Loucy (cell line): ENCODE measurements at regions not wholly inside any gene's neighbourhood (a gene's known extent, or its start where the extent isn't known, plus 50 kb on each side); places are given as distances from the start of the nearest gene placed in this dataset.

Source experiments
- H2AFZ ChIP-seq: fragments of 200-600 bp; sonication (generic); 2 replicates; pipeline ENCODE4 v1.6.0; 2016; ENCODE audit warnings: antibody characterized with exemption, mild to moderate bottlenecking, low read length, moderate library complexity
- H3F3A ChIP-seq: fragments of 200-600 bp; 2 replicates; pipeline ENCODE4 v1.6.0; 2016; ENCODE audit warnings: antibody characterized with exemption, low read depth, mild to moderate bottlenecking
- H3K27me3 ChIP-seq: fragments of 200-600 bp; sonication (generic); 2 replicates; pipeline ENCODE4 v1.6.1; 2014; ENCODE audit warnings: low read length, mild to moderate bottlenecking; ENCODE audit not compliant: insufficient read depth, poor library complexity, severe bottlenecking
- H3K36me3 ChIP-seq: fragments of 200-600 bp; sonication (generic); 2 replicates; pipeline ENCODE4 v1.6.1; 2016; ENCODE audit warnings: low read length; ENCODE audit not compliant: insufficient read depth
- H3K4me1 ChIP-seq: fragments of 200-600 bp; sonication (generic); 2 replicates; pipeline ENCODE4 v1.5.1; 2014; ENCODE audit warnings: low read length, mild to moderate bottlenecking; ENCODE audit not compliant: insufficient read depth, poor library complexity, severe bottlenecking
- H3K4me2 ChIP-seq: fragments of 200-600 bp; sonication (generic); 2 replicates; pipeline ENCODE4 v1.6.0; 2014; ENCODE audit warnings: antibody characterized with exemption, low read length, low read depth, mild to moderate bottlenecking; ENCODE audit not compliant: poor library complexity, severe bottlenecking
- H3K4me3 ChIP-seq: fragments of 200-600 bp; sonication (generic); 2 replicates; pipeline ENCODE4 v1.5.1; 2014; ENCODE audit warnings: low read length, mild to moderate bottlenecking, mixed read lengths; ENCODE audit not compliant: poor library complexity, severe bottlenecking
- H3K79me2 ChIP-seq: fragments of 200-600 bp; sonication (generic); 2 replicates; pipeline ENCODE4 v1.6.1; 2014; ENCODE audit warnings: low read length; ENCODE audit not compliant: insufficient read depth
- H3K9ac ChIP-seq: fragments of 200-600 bp; sonication (generic); 2 replicates; pipeline ENCODE4 v1.6.0; 2014; ENCODE audit warnings: mild to moderate bottlenecking, low read depth, low read length, moderate library complexity; ENCODE audit not compliant: poor library complexity, severe bottlenecking
- H3K9me2 ChIP-seq: fragments of 200-600 bp; sonication (generic); replicated peaks from 2 replicates; pipeline ENCODE4 v1.6.1; 2016; ENCODE audit warnings: low read depth, low read length, mixed read lengths
- H3K9me3 ChIP-seq: fragments of 200-600 bp; sonication (generic); 2 replicates; pipeline ENCODE4 v1.6.1; 2014; ENCODE audit warnings: mild to moderate bottlenecking, antibody characterized with exemption, low read length, low read depth; ENCODE audit not compliant: insufficient read depth
- H4K20me1 ChIP-seq: fragments of 200-600 bp; sonication (generic); 2 replicates; pipeline ENCODE4 v1.6.0; 2014; ENCODE audit warnings: antibody characterized with exemption, low read length, mild to moderate bottlenecking; ENCODE audit not compliant: insufficient read depth, poor library complexity, severe bottlenecking
- EZH2phosphoT487 ChIP-seq: fragments of 200-600 bp; IDR thresholded peaks from 2 replicates; pipeline ENCODE4 v1.6.1; 2018; ENCODE audit warnings: antibody characterized with exemption, mild to moderate bottlenecking, moderate library complexity, borderline replicate concordance
- TF ChIP-seq, protein P1 (sequence below): fragments of 200-600 bp; sonication (generic); conservative IDR thresholded peaks from 2 replicates; pipeline ENCODE4 v1.5.1; 2014; ENCODE audit warnings: mild to moderate bottlenecking, antibody characterized with exemption, low read length

DNA sequence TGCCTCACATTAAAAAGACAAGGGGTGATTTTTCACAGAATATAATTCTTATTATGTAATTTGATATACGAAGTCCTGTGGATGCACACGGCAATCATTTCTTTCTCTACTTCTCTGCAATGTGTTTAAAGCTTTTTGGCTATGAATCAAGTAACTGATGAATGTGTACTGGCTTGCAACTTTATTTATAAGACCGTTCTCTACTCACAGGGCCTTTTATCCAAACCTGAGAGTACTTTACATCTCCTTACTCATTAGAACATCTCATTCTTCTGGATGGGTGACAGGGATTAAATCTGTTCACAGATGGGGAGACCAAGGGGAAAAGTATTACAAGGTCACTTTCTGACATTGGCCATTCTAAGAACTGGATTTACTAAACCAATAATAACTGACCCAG is 215.8 kb upstream of the DIO2 start:
- no peak for TF ChIP-seq EZH2phosphoT487
- TF ChIP-seq, protein P1, sequence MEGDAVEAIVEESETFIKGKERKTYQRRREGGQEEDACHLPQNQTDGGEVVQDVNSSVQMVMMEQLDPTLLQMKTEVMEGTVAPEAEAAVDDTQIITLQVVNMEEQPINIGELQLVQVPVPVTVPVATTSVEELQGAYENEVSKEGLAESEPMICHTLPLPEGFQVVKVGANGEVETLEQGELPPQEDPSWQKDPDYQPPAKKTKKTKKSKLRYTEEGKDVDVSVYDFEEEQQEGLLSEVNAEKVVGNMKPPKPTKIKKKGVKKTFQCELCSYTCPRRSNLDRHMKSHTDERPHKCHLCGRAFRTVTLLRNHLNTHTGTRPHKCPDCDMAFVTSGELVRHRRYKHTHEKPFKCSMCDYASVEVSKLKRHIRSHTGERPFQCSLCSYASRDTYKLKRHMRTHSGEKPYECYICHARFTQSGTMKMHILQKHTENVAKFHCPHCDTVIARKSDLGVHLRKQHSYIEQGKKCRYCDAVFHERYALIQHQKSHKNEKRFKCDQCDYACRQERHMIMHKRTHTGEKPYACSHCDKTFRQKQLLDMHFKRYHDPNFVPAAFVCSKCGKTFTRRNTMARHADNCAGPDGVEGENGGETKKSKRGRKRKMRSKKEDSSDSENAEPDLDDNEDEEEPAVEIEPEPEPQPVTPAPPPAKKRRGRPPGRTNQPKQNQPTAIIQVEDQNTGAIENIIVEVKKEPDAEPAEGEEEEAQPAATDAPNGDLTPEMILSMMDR = no peak
- Histone ChIP-seq H3K9me2 (no peaks in the 10 kb centered on the region), H3F3A (no peaks in the 10 kb centered on the region), H3K27me3 (no peaks in the 10 kb centered on the region), H3K36me3 (no peaks in the 10 kb centered on the region), H2AFZ (no peak overlapping the region), H3K4me1 (no peaks in the 10 kb centered on the region), H3K4me2 (no peak overlapping the region), H3K4me3 (no peak overlapping the region), H3K79me2 (no peaks in the 10 kb centered on the region), H3K9me3 (no peaks in the 10 kb centered on the region), H3K9ac (no peak overlapping the region), H4K20me1 (no peaks in the 10 kb centered on the region)

DNA sequence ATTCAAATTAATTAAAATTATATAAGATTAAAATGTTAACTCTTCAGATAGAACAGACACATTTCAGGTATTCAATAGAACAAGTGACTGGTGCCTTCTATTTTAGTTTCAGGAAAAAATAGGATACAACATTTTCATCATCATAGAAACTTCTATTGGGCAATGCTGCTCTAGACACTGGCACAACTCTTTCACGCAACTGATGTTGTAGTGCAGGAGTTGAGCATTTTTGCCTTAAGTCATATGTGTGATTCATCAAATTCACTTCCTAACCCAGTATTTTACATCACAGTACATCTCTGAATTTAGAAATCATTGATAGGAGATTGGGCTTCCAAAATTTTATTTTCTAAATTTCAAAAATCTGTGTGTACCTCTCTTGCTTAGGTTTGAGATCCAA is 215.4 kb upstream of the DIO2 start:
- no peak overlapping the region for H2AFZ ChIP-seq
- TF ChIP-seq EZH2phosphoT487 = no peak
- TF ChIP-seq, protein P1 = no peak
- H3K9me2 ChIP-seq = no peaks in the 10 kb centered on the region
- H3F3A ChIP-seq = no peaks in the 10 kb centered on the region
- H3K27me3 ChIP-seq = no peaks in the 10 kb centered on the region
- H3K4me1 ChIP-seq = no peaks in the 10 kb centered on the region
- H3K79me2 ChIP-seq = no peaks in the 10 kb centered on the region
- no peaks in the 10 kb centered on the region for H4K20me1 ChIP-seq
- no peaks in the 10 kb centered on the region for H3K36me3 ChIP-seq
- H3K9me3 ChIP-seq = no peaks in the 10 kb centered on the region
- H3K4me2 ChIP-seq = no peak overlapping the region
- H3K9ac ChIP-seq = no peak overlapping the region
- no peak overlapping the region for H3K4me3 ChIP-seq

GRCh38 chr14:80425686-80426085 is 214.4 kb upstream of the DIO2 start:
- Histone ChIP-seq H3K79me2 (no peaks in the 10 kb centered on the region), H3K4me3 (no peak overlapping the region), H3K9me2 (0 out of 2 replicates have a peak, but pooled peaks cover 3% of the 10 kb centered on the region), H3K4me2 (no peak overlapping the region), H3K4me1 (no peaks in the 10 kb centered on the region), H3K9me3 (no peaks in the 10 kb centered on the region), H2AFZ (no peak overlapping the region), H3K9ac (no peak overlapping the region), H3K36me3 (no peaks in the 10 kb centered on the region), H4K20me1 (no peaks in the 10 kb centered on the region), H3F3A (no peaks in the 10 kb centered on the region), H3K27me3 (no peaks in the 10 kb centered on the region)
- TF ChIP-seq, protein P1 = no peak
- TF ChIP-seq EZH2phosphoT487 = no peak
